Panc1 (cell line): ENCODE measurements at regions not wholly inside any gene's neighbourhood (a gene's known extent, or its start where the extent isn't known, plus 50 kb on each side); places are given as distances from the start of the nearest gene placed in this dataset.

Experiments
- CTCF ChIP-seq: fragments of 450-650 bp; IDR thresholded peaks from 2 replicates; pipeline ENCODE4 v1.5.1; 2017; ENCODE audit warnings: mild to moderate bottlenecking
- TCF7L2 ChIP-seq: IDR thresholded peaks from 2 replicates; pipeline ENCODE4 v1.6.1; 2011; ENCODE audit warnings: mild to moderate bottlenecking, low read depth, low read length, inconsistent platforms

DNA sequence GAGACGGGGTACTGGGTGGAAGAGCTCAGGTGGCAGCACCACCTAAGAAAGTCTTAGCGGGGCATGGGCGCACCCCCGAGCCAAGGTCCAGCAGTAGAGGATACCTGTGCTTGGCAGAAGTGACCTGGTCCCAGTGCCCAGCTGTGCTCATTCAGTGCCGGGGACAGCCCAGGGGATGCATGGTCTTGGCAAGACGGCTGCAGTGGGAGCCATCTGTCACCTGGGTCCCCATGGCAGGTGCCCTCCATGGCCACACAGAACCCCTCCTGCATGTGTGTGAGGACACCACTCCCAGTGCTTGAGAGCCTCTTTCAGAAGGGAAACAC is 664.7 kb downstream of the QKI start:
- TF ChIP-seq TCF7L2 (no peak), CTCF (no peak)
